ENCODE measurements at regions not wholly inside any gene's neighbourhood (a gene's known extent, or its start where the extent isn't known, plus 50 kb on each side); places are given as distances from the start of the nearest gene placed in this dataset.

GRCh38 chr4:116577321-116577720 lies 508.1 kb downstream of the TRAM1L1 start:
- TF ChIP-seq, protein P1, sequence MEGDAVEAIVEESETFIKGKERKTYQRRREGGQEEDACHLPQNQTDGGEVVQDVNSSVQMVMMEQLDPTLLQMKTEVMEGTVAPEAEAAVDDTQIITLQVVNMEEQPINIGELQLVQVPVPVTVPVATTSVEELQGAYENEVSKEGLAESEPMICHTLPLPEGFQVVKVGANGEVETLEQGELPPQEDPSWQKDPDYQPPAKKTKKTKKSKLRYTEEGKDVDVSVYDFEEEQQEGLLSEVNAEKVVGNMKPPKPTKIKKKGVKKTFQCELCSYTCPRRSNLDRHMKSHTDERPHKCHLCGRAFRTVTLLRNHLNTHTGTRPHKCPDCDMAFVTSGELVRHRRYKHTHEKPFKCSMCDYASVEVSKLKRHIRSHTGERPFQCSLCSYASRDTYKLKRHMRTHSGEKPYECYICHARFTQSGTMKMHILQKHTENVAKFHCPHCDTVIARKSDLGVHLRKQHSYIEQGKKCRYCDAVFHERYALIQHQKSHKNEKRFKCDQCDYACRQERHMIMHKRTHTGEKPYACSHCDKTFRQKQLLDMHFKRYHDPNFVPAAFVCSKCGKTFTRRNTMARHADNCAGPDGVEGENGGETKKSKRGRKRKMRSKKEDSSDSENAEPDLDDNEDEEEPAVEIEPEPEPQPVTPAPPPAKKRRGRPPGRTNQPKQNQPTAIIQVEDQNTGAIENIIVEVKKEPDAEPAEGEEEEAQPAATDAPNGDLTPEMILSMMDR (IDR thresholded peaks at IDR 0.05) = no peak
- no peak for TF ChIP-seq POLR2A (IDR thresholded peaks at IDR 0.05)
